ENCODE measurements at regions not wholly inside any gene's neighbourhood (a gene's known extent, or its start where the extent isn't known, plus 50 kb on each side); places are given as distances from the start of the nearest gene placed in this dataset.

DNA sequence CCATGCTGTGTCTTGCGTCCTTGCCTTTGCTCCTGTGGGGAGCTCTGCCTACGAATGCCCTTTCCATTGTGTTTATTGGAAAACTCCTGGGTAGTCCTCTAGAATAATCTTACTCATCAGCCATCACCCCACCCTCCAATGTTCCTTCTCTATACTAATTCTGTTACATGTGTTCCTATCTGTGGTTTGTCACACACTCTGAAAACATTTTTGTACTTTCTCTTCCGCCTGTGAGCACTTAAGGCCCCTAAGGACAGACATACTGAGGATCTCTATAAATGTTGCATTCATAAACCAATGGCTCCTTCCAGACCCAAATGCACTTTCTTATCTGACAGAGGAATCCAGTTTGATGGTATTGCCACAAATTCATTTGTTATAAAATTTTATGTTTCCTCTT is 53.9 kb upstream of the MON1B start:
- no peaks in the 10 kb centered on the region for H4K20me1 ChIP-seq (ENCODE audit: insufficient read depth, low read length)
- no peaks in the 10 kb centered on the region for H3K9me3 ChIP-seq (ENCODE audit: low read length)
- no peaks in the 10 kb centered on the region for H3K79me2 ChIP-seq (ENCODE audit: insufficient read depth, low read length)
- no peak overlapping the region for H2AFZ ChIP-seq (ENCODE audit: low read length)
- H3K27me3 ChIP-seq (ENCODE audit: insufficient read depth, low read length): no peaks in the 10 kb centered on the region
- no peaks in the 10 kb centered on the region for H3K9me2 ChIP-seq (ENCODE audit: low read depth, low read length)
- no peak overlapping the region for H3K9ac ChIP-seq (ENCODE audit: low read length)
- H3K36me3 ChIP-seq (ENCODE audit: insufficient read depth, low read length): no peaks in the 10 kb centered on the region
- no peak overlapping the region for H3K4me2 ChIP-seq (ENCODE audit: low read length)
- H3K4me1 ChIP-seq (ENCODE audit: insufficient read depth, low read length, severe bottlenecking): no peaks in the 10 kb centered on the region
- H3K27ac ChIP-seq (ENCODE audit: low read depth, low read length, poor library complexity, severe bottlenecking): no peak overlapping the region
- TF ChIP-seq, protein P1, sequence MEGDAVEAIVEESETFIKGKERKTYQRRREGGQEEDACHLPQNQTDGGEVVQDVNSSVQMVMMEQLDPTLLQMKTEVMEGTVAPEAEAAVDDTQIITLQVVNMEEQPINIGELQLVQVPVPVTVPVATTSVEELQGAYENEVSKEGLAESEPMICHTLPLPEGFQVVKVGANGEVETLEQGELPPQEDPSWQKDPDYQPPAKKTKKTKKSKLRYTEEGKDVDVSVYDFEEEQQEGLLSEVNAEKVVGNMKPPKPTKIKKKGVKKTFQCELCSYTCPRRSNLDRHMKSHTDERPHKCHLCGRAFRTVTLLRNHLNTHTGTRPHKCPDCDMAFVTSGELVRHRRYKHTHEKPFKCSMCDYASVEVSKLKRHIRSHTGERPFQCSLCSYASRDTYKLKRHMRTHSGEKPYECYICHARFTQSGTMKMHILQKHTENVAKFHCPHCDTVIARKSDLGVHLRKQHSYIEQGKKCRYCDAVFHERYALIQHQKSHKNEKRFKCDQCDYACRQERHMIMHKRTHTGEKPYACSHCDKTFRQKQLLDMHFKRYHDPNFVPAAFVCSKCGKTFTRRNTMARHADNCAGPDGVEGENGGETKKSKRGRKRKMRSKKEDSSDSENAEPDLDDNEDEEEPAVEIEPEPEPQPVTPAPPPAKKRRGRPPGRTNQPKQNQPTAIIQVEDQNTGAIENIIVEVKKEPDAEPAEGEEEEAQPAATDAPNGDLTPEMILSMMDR (IDR thresholded peaks at IDR 0.05; ENCODE audit: low read length): no peak
- no peak for TF ChIP-seq EZH2 (IDR thresholded peaks at IDR 0.05; ENCODE audit: borderline replicate concordance, low read length)
- no peaks in the 10 kb centered on the region for H3F3A ChIP-seq (ENCODE audit: insufficient read depth, low read length)
- no peak overlapping the region for H3K4me3 ChIP-seq (ENCODE audit: low read depth, low read length, poor library complexity, severe bottlenecking)

All from OCI-LY1 (cell line).